Astrocyte of the hippocampus (primary cell): ENCODE measurements at regions not wholly inside any gene's neighbourhood (a gene's known extent, or its start where the extent isn't known, plus 50 kb on each side); places are given as distances from the start of the nearest gene placed in this dataset.

Experiments
- DNase-seq: peaks from one replicate; pipeline ENCODE4 v3.0.0; 2011; ENCODE audit warnings: low read depth, low spot score

DNA sequence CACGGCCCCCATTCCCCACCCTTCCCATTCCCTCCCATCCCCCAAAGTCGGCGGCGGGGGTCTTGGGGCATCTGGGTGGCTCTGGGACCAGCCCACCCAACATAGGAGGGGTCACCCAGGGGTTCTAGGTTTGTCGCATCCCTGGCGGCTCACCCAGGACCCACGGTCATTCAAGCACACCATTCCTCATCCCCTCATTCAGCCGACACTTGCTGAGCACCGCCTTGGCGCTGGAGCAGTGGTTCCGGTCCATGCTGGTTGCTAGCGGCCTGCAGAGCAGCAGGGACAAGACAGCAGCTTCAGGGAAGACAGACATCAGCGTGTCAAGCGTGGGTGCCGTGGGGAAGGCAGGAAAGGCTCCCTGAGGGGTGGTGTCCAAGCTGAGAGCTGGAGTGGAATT is 50.5 kb upstream of the OTOS start:
- DNase-seq = no peak

DNA sequence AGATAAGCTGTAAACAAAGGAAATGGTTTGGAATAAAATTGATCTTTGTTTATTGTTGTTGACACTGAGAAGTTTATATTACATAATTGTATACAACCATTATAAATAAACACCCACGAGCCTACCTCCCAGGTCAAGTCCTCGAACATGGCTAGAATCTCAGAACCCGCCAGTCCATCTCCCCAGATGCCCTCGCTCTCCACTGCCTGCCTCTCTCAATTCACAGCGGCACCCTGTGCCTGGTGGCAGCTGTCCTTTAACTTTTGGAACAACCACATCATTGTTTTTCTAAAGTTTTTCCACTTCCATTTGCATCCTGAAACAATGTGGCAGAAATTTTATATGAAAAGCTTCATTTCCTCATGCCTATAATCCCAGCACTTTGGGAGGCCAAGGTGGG is 52.2 kb upstream of the OTOS start:
- DNase-seq = no peak

DNA sequence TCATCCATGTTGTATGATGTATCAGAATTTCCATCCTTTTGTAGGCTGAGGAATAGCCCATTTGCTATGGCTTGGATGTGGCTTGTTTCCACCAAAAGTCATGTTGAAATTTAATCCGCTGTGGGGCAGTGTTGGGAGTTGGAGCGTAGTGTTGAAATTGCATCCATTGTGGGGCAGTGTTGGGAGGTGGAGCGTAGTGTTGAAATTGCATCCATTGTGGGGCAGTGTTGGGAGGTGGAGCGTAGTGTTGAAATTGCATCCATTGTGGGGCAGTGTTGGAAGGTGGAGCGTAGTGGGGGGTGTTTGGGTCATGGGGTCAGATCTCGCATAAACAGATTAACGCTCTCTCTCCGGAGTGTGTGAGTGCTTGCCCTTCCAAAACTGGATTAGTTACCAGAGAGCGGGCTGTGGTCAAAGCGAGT is 53.9 kb upstream of the OTOS start:
- DNase-seq = peak; percentile 16

DNA sequence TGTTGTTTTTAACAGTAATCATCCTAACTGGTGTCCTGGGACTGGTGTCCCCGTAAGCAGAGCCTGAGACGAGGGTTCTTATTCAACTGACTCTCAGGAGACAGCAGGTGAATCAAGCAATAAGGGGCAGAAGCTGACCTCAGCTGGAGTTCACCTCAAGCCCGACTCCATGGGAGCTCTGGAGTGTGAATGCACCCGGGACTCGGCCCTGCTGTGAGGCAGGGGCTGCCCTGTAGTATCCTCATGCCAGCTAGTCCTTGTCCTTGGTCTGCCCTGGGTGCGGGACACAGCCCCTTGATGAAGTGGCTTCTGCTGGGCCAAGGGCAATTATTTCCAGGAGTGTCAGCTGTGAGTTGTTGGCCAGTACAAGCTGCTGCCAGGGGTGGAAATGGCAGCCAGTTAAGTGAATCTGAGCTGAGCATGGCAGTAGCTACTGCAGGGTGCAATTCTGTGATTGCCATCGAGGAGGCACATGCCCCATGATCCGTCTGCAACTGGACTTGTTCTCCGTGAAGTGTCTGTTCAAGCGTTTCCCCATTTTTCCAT is 54.9 kb upstream of the OTOS start:
- DNase-seq = no peak

- DNase-seq = no peak
Measured at GRCh38 chr2:240196716-240197461, 56.4 kb upstream of the OTOS start.

DNA sequence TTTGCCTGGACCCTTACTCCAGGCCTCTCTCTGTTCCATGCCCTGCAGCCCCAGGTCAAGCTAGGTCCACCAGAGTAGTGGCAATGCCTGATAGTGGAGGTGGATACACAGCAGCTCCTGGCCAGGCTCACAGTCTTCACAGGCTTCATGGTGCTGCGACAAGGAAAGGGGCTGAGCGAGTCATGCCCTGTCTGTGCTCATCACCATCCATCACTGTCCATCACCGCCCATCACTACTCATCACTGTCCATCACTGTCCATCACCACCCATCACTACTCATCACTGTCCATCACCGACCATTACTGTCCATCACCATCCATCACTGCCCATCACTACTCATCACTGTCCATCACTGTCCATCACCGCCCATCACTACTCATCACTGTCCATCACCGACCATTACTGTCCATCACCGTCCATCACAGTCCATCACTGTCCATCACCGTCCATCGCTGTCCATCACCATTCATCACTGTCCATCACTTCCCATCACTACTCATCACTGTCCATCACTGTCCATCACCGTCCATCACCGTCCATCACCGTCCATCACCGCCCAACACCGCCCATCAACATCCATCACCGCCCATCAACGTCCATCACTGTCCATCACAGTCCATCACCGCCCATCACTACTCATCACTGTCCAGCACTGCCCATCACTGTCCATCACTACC is 57.1 kb upstream of the OTOS start:
- DNase-seq = no peak

DNA sequence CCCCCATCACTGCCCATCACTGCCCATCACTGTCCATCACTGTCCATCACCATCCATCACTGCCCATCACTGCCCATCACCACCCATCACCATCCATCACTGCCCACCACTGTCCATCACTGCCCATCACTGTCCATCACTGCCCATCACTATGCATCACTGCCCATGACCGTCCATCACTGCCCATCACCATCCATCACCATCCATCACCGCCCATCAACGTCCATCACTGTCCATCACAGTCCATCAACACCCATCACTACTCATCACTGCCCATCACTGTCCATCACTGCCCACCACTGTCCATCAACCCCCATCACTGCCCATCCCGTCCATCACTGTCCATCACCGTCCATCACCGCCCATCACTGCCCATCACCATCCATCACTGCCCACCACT is 57.8 kb upstream of the OTOS start:
- no peak for DNase-seq

- no peak for DNase-seq
Measured at GRCh38 chr2:240199133-240199870, 58.8 kb upstream of the OTOS start.

DNA sequence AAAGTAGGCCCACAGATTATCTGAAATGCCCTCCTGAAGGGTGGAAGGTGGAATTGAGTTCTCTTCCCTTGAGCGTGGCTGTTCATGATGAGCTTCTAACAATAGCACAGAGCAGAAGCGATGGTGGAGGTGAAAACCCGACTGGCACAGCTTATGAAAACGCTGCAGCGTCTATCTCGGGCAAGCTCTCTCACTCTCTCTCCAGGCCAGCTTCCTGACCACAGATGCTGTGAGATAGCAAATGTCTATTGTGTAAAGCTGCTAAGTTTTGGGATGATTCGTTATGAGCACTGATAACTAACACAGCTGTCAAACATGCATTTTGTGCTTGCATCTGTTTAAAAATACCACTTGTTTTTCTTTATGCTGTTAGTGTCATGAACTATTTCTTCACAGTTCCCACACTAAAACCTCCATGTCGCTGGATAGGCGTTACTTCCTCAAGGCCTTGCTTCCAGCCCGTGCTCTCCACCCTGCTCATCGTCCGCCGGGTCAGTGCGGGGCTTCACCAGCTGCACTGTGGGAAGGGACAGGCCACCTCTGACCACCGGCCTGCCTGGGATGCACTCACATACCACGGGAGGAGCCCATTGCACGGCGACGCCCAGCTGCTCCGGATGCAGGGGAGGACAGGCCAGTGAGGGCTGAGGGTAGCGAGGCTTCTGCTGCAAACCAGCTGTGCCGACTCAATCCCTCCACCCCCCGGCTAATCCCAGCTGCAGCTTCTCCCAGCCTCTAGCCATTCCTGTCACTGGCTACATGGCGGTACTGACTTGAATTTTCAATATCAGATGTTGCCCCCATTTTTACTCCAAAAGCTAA is 60.0 kb upstream of the OTOS start:
- DNase-seq = no peak

DNA sequence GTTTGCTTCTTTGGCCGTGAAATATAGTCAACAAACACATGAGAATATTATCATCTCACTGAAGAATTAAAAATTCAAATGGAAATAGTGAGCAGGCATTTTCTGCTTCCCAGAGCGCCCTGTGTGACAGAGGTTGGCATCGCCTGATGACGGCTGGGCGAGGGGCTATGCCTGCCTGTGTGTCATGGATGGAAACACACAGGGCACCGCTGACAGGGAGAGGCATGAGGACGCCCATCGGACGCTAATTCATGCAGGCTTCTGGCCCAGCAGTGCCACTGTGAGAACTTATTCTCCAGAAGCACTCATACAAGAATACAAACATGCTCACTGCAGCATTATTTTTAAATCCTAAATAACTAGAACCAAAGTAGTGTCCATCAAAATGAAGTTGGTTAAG is 61.4 kb upstream of the OTOS start:
- no peak for DNase-seq

DNA sequence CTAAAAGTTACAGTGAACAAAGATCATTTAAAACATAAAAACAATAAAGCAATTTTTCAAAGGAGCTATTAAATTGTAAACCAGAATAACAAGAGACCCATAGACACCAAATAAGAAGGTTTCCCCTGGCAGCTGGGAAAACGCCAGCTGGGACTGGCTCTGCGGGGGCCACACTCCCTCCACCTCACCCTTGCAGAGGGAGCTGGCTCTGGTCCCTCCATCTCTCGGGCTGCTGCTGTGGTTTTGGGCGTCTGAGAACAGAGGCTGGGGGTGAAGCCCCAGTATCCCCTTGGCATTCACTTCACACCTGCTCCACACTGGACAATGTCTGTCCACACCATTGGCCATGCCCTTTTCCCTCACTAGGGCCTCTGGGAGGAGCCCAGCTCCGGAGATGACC is 62.1 kb upstream of the OTOS start:
- DNase-seq = no peak

DNA sequence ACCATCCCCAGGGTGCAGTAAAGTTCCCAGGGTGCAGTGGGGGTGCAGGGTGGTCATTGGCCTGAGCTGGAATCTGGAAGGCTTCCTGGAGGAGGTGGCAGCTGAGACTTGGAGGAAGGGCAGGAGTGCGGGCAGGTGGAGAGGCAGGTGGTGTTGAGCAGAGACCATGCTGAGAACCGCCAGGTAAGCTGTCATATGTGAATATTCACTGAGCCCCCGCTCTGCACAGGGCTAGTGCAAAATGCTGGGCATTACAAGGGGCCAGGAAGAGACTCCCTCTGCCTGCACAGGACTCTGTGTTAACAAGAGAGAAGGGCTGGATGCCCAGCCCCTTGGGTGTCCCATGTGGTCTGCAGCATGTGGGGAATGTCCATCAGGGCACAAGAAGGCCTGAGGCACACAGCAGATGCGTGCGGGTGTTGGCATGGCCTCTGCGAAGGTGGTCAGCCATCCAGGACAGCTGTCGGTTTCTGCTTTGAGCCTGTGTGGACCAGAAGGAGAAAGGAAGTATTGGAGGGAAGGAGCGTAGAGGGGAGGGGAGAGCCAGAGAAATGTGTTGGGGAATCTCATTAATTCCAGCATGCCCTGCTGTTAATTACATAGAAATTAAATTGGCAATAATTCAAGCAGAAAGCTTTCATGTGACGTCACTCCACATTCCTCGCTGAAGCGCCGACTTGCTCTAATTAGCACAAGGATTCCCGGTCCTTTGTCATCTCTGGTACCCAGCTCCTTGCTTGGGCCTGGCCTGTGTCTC is 62.8 kb upstream of the OTOS start:
- DNase-seq = peak; percentile 38

GRCh38 chr2:240203788-240204270 is 63.4 kb upstream of the OTOS start:
- DNase-seq = no peak

DNA sequence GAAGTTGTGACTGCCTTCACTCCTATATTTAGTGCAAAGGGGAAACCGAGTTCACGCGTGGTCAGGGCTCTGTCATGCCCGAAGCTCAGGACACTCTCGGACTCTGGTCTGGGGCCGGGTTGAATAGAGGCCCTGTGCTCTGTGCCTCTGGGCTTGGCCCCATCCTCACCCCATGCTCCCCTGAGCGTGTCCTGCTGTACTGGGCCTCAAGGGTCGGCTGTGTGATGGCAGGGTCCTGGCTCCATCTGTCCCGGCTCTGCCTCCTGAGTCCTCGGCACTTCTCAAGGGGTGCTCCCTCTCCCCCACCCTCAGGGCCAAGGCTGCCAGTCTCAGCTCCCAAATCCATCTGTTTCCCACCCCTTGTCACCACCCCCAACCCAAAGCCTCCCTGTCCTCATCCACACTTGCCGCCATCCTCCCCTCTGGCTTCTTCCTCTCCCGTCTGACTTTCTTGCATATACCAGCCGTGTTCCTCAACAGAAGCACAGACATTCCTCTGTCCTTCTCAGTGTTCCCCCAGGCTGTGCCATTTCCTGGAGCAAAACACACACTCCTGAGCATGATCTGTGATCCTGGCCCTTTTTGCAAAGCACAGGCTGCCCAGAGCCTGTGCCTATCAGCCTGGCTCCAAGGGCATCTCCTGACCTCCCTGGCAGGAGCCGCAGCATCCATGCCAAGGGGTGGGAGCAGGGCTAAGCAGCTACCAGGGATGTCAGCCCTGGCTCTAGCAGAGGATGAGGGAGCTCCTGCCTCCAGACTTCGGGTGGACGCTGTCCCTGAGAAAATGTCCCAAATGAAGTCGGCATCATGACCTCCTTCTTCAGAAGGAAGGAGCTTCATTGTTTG is 64.2 kb upstream of the OTOS start:
- no peak for DNase-seq

- DNase-seq = peak; percentile 73
Measured at GRCh38 chr2:240205348-240205747, 64.9 kb upstream of the OTOS start.

- DNase-seq = no peak
Measured at GRCh38 chr2:240205772-240206171, 65.3 kb upstream of the OTOS start.

DNA sequence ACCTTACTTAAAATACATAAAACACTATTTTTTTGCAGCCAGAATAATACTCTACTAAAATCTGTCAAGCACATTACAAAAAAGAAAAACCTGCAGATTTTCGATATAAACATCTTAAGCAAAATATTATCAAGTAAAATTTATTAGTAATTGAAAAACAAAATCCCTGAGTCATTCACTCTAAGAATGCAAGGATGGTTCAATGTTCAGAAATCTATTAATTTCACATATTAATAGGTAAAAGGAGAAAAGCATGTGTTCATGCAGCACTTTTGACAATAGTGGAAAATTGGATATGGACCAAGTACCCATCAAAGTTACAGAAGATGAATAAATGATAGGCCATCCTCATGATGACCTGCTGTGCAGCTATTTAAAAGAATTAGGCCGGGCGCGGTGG is 66.2 kb upstream of the OTOS start:
- DNase-seq = no peak

- DNase-seq = no peak
Measured at GRCh38 chr2:240207661-240208060, 67.2 kb upstream of the OTOS start.

DNA sequence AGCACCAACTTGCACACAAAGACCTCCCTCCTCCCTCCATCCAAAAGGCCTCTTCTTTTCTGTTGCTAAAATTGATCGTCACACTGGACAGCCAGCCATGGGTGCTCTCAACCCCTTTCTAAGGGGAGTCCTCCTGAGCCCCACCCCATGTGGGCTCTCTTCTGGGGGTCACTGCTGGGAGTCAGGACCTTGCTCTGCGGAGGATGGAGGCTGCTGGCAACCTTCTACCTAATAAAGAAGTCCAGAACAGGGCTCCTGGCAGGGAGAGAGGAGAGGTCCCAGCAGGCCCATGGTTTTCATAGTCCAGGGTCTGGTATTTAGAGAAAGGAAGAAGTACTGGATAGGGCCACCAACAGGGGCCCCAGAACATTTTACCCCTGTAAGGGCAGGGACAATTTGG is 67.6 kb upstream of the OTOS start:
- no peak for DNase-seq
